Posterior cingulate gyrus (tissue), 11 donors: ENCODE measurements at regions not wholly inside any gene's neighbourhood (a gene's known extent, or its start where the extent isn't known, plus 50 kb on each side); places are given as distances from the start of the nearest gene placed in this dataset.

Experiments
- DNase-seq, 10 donors: peaks; one replicate each; pipeline versions ENCODE4 v3.0.0 to v3.0.0-alpha.2; 2020 to 2021; ENCODE audit warnings: mixed read lengths in 3 of 10
- intact Hi-C: fragments of 100-400 bp; cut with DNase I; formaldehyde crosslinking; loops from one replicate; pipeline ENCODE4 v1.15.1; 2023

DNA sequence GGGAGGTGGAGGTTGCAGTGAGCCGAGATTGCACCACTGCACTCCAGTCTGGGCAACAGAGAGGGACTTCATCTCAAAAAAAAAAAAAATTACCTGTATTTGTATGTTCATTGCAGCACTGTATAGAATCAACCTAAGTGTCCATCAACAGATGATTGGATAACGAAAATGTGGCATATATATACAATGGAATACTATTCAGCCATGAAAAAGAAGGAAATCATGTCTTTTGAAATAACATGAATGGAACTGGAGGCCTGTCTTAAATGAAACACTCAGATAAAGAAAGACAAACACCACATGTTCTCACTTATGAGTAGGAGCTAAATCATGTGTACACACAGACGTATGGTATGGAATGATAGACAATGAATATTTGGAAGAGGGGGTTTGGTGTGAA is 59.4 kb upstream of the MEF2A start:
- intact Hi-C loops = no loop called here

DNA sequence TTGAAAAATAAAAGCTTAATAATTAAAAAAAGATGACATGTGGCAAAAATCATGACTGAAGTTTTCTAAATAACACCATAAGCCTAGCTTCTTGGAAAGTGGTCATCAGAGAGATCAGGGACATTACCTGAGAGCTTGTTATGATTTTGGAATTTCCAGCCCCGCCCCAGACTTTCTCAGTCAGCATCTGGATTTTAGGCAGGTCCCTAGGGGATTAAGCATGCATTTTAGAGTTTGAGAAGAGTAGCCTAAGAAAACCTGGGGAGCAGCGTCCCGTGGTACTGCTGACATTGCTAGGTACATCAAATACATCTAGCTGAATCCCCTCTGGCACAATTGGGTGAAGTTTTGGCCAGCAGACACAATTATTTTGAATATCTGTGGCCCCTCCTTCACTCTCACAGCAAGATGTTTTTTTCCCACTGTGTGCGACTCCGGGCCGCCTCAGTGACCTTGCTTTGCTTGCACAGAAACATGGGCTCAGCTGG is 58.7 kb upstream of the MEF2A start:
- intact Hi-C loops = no loop called here
- DNase-seq = no peak

More for the DNA sequence above, 59.4 kb upstream of the MEF2A start:
- no peak for DNase-seq

DNA sequence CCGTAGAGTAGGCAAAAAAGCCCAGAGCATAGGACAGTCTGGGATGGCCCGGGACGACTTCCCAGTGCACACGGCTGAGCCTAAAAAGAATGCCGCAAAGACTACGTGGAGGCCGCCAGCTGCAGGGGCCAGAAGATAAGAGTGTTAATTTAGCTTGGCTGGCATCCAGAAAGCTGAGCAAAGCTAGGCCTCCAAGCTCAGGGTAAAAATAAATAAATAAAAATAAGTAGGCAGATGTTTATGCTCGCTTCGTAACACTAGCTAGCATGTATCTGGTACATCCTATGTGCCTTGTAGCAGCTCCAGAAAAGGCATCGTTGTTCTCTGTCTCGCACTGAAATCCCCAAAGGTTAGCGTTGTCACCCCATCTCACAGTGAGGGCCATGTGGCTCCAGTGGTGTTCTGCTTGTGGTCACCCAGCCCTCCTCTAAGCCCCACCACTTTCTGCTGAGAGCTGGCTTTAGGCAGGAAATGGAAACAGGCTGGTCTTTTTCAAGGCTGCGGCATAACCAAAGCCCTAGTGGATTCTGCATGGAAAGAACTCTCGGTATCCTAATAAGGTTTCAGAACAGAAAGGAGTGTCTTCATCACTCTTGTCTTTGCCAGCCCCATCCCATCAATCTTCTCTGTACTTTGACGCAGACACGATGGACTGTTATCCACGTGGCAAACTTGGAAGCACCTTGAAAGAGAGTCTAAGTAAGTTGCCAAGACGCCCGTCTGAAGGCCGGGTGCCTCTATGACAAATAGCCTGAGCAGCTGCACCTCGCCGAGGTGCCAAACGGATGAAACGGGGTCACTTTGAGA is 58.1 kb upstream of the MEF2A start:
- peak in 2 of 10 donors; percentile 35 to 70 for DNase-seq
- intact Hi-C loops = no loop called here

DNA sequence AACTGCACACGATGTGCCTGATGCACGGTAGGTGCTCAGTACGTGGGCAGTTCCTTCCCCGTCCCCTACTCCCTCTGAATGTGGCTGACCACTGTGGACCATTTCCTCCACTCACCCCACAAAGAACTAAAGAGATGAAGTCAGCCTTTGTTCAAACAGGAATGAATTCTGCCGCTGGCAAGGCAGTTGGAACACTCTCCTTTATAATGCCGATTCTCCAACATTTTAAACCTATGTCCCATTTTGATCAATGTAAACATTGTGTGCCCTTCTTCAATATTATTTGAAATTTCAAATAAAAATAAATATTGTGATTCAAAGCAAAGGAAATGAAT is 57.5 kb upstream of the MEF2A start:
- intact Hi-C loops = no loop called here

DNA sequence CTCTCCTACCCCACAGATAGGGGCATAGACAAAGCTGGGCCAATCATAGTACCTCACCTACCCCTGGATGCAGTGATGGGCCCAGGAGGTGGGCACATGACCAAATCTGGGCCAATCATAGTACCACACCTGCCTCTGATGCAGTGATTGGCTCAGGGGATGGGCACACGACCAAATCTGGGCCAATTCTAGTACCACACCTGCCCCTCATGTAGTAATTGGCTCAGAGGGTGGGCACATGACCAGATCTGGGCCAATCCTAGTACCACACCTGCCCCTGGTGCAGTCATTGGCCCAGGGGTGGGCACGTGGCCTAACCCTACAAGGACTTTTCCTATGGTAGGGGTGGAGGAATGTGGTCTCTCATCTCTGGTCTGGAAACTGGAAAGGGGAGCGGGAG is 56.9 kb upstream of the MEF2A start:
- intact Hi-C loops = no loop called here
- peak in 2 of 10 donors; percentile 30 to 52 for DNase-seq

More for the DNA sequence above, 57.5 kb upstream of the MEF2A start:
- DNase-seq = no peak

DNA sequence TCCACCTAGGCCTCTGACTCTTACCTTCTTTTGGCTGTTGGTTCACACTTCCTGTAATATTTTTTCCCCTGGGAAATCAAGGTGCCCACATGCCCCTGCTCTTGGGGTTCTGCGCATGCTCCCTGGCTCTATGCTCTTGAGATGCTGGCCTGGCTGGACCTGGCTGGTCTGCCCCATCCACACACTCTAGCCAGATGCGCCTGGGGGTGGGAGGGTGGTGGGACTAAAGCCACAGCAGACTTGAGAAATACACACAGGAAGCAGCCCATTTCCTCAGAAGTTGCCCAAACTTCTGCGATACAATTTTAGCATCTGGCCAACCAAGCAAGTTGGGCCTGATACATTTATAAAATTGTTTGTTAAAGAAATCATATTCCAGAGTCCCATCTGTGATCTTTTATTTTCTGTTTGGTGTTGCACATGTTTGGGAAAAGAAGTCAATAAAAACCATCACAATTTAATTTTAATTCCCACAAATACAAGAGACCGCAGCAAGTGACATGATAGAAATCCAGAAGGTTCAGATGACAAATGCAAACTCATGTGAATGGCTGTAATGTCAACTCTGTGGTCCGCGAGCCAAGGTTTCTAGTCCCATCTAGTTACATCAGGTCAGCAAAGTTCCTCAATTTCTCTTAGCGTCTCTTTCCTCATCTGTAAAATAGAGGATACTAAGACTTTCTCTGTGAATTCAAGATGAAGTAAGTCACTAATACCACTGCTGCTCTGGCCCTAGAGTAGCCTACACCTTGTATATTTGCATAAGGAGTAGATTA is 55.9 kb upstream of the MEF2A start:
- DNase-seq = peak in 1 of 10 donors; percentile 82
- intact Hi-C loops = loop anchor here (10.0 kb wide), 1 partner anchor 55 kb away; the partner anchor contains the start of gene MEF2A

DNA sequence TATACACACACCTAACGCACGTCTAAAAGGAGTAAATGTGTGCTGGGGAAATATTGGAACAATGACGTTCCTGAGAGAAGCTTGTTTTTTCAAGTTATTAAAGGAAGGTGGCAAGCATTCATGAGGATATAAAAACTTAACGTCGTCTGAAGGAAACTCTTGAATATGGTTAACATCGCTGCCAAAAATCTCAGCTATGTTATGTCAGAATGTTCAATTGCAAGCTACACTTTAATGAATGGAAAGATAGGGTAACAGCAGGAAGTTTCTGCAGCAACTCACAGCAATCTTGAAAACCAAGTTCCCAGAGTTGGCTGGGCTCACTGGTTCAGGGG is 54.3 kb upstream of the MEF2A start:
- no peak for DNase-seq
- intact Hi-C loops = loop anchor here (10.0 kb wide), 1 partner anchor 53 kb away; the partner anchor contains the start of gene MEF2A

DNA sequence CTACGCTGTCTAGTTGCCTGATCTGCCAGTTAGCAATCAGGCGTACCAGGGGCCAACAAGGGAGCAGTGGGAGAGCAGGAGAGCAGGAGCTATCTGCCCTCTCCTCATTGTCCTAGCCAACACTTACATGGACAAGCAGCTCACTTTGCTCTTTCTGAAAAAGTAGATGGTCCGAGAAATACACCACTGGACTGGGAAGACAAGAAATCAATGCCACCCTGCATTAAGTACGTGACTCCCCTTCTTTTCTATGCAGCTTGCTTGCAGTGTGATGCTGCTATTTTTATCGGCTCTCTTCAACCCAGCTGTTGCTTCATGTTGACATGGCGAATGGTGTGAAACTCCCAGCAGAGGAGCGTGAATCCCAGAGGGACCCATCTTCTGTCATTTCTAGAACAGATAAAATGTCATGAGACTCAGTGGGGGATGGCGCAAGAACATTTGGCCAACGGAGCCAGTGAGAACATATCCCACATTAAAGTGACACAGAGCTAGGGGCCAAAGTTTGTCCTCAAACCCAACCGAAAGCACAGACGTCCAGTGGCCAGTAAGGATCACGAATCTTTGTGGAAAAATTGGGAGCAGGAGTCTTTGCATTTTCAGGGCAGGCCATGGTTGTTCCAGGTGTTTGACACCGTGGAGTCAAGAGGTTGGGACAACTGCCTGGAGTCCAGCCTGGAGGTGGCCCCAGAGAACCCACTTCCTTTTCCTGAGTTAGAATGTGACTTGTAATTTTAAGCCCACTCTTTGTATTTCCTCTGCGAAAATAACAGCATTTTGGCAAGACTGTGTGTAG is 53.7 kb upstream of the MEF2A start:
- no peak for DNase-seq
- intact Hi-C loops = loop anchor here (10.0 kb wide), 1 partner anchor 53 kb away; the partner anchor contains the start of gene MEF2A

DNA sequence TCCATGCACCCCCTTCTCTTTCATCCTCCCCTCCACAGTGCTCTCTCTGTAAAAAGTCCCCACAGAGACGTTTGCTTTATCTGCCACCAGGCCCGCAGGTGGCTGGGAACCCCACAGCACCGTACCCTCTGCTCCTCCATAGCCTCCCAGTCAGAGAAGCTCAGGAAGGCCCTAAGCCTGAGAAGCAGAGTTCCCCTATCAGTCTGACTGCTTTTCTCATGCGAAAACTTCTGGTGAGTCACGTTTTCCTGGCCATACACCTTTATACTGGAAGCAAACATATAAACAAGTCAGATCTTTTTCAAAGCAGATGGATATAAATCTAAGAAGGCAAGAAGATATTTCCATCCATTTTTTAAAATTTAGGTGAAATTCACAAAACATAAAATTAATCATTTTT is 51.5 kb upstream of the MEF2A start:
- no peak for DNase-seq
- intact Hi-C loops = loop anchor here (10.0 kb wide), 1 partner anchor 50 kb away; the partner anchor contains the start of gene MEF2A
